ENCODE measurements at regions not wholly inside any gene's neighbourhood (a gene's known extent, or its start where the extent isn't known, plus 50 kb on each side); places are given as distances from the start of the nearest gene placed in this dataset.

DNA sequence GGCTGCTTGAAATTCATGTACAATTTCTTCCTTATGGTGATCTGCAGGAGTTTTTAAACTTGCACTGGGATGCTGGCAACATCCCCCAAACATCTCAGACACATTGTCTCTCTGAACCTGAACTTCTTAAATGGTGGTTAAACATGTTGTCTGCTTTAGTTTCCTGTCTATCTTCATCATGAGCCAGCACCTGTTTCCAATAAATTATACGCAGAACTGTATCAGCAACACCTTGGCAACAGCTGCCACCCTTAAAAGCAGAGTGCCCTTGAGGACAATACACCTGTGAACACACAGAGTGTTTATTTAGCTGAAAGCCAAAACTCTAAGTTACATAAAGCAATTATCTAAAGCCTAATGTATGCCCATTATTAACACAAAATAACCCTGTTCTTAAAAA is 242.9 kb downstream of the WNT5A start:
- Histone ChIP-seq H3K4me3 (ENCODE audit: low read length) (no peak overlapping the region), H3K36me3 (ENCODE audit: control insufficient read depth, insufficient read depth, low read length) (no peaks in the 10 kb centered on the region), H3K27me3 (ENCODE audit: control insufficient read depth, insufficient read depth, low read length) (no peaks in the 10 kb centered on the region), H3K4me1 (ENCODE audit: control insufficient read depth, insufficient read depth, low read length) (no peaks in the 10 kb centered on the region), H3K9me3 (ENCODE audit: control insufficient read depth, low read depth, low read length) (no peaks in the 10 kb centered on the region), H3K27ac (ENCODE audit: low read length) (no peak overlapping the region)
- DNase-seq, result no peak
- no CpG with 5 or more reads among the region's 1 CpG for WGBS (ENCODE audit: insufficient coverage, low lambda C conversion rate)

DNA sequence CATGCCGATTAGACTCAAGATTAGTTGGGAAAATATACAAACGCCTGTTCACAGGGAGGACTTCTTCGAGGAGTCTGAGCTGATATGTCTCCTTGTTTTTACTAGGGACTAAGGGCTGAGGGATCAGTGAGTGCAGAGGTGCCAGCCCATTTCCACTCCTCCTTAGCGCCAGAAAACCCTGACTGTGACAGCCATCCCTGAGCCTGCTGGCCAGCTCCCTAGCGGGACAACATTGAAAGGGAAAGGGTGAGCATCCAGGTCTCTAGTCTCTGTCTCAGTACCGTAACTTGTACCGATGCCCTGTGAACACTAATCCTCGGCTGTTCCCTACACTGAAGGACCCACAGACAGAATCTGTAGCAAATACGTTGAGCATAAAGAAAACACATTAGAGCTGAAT is 243.4 kb downstream of the WNT5A start:
- H3K27me3 ChIP-seq (ENCODE audit: control insufficient read depth, insufficient read depth, low read length), result no peaks in the 10 kb centered on the region
- H3K27ac ChIP-seq (ENCODE audit: low read length), result no peak overlapping the region
- no CpG with 5 or more reads among the region's 9 CpGs for WGBS (ENCODE audit: insufficient coverage, low lambda C conversion rate)
- no peak overlapping the region for H3K4me3 ChIP-seq (ENCODE audit: low read length)
- no peaks in the 10 kb centered on the region for H3K4me1 ChIP-seq (ENCODE audit: control insufficient read depth, insufficient read depth, low read length)
- no peaks in the 10 kb centered on the region for H3K9me3 ChIP-seq (ENCODE audit: control insufficient read depth, low read depth, low read length)
- no peak for DNase-seq
- no peaks in the 10 kb centered on the region for H3K36me3 ChIP-seq (ENCODE audit: control insufficient read depth, insufficient read depth, low read length)

DNA sequence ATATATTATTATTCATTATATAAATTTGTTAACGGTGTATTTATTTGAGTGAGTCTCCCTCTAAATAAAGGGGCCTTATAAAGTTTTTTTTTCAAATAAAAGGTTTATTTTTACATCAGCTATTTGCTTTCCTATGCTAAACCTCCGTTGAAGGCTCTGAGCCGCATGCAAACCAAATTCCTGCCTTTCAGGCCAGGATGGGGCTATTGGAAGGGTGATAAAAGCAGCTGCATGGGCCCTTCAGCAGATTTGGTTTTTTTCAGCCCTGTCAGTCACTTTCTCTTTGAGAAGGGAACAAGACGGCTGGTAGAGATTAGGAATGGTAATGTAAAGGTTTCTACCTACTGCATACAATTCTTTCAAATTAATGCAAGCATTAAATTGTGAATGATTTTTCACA is 244.2 kb downstream of the WNT5A start:
- Histone ChIP-seq H3K36me3 (ENCODE audit: control insufficient read depth, insufficient read depth, low read length) (no peaks in the 10 kb centered on the region), H3K27ac (ENCODE audit: low read length) (no peak overlapping the region), H3K4me3 (ENCODE audit: low read length) (no peak overlapping the region), H3K4me1 (ENCODE audit: control insufficient read depth, insufficient read depth, low read length) (no peaks in the 10 kb centered on the region), H3K27me3 (ENCODE audit: control insufficient read depth, insufficient read depth, low read length) (no peaks in the 10 kb centered on the region), H3K9me3 (ENCODE audit: control insufficient read depth, low read depth, low read length) (no peaks in the 10 kb centered on the region)
- DNase-seq, result no peak
- WGBS (ENCODE audit: insufficient coverage, low lambda C conversion rate), result 86% methylated on average over 1 of the region's 4 CpGs

DNA sequence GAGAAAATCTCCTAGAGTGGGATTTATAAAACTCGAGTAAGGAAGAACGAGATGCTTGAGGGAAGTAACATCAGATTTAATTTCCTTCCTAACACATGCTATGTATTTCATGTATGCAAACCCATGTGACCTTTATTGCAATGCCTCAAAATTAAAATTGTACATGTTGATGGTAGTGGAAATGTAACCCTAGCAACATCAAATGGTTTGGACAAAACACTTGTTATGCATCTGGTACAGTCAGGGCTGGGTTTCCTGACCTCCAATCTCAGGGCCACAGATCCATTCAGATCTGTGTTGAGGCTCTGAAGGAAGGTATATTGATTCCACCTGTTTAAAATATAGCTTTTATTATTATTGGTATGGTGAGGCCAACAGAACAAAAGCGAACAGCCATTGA is 246.0 kb downstream of the WNT5A start:
- H3K27ac ChIP-seq (ENCODE audit: low read length), result no peak overlapping the region
- no CpG with 5 or more reads among the region's 3 CpGs for WGBS (ENCODE audit: insufficient coverage, low lambda C conversion rate)
- H3K36me3 ChIP-seq (ENCODE audit: control insufficient read depth, insufficient read depth, low read length), result no peaks in the 10 kb centered on the region
- no peaks in the 10 kb centered on the region for H3K4me1 ChIP-seq (ENCODE audit: control insufficient read depth, insufficient read depth, low read length)
- H3K27me3 ChIP-seq (ENCODE audit: control insufficient read depth, insufficient read depth, low read length), result no peaks in the 10 kb centered on the region
- H3K4me3 ChIP-seq (ENCODE audit: low read length), result no peak overlapping the region
- H3K9me3 ChIP-seq (ENCODE audit: control insufficient read depth, low read depth, low read length), result no peaks in the 10 kb centered on the region
- no peak for DNase-seq

DNA sequence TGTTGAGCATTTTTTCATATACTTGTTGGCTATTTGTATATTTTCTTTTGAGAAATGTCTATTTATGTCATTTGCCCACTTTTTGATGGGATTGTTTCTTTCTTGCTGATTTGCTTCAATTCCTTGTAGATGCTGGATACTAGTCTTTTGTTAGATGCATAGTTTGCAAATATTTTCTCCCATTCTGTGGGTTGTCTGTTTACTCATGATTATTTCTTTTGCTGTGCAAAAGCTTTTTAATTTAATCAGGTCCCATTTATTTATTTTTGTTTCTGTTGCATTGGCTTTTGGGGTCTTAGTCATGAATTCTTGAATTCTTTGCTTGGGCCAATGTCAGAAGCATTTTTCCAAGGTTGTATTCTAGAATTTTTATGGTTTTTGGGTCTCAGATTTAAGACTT is 251.7 kb downstream of the WNT5A start:
- DNase-seq, result no peak
- no peaks in the 10 kb centered on the region for H3K9me3 ChIP-seq (ENCODE audit: control insufficient read depth, low read depth, low read length)
- H3K27me3 ChIP-seq (ENCODE audit: control insufficient read depth, insufficient read depth, low read length), result no peaks in the 10 kb centered on the region
- no peaks in the 10 kb centered on the region for H3K4me1 ChIP-seq (ENCODE audit: control insufficient read depth, insufficient read depth, low read length)
- no peaks in the 10 kb centered on the region for H3K36me3 ChIP-seq (ENCODE audit: control insufficient read depth, insufficient read depth, low read length)
- no peak overlapping the region for H3K27ac ChIP-seq (ENCODE audit: low read length)
- H3K4me3 ChIP-seq (ENCODE audit: low read length), result no peak overlapping the region

DNA sequence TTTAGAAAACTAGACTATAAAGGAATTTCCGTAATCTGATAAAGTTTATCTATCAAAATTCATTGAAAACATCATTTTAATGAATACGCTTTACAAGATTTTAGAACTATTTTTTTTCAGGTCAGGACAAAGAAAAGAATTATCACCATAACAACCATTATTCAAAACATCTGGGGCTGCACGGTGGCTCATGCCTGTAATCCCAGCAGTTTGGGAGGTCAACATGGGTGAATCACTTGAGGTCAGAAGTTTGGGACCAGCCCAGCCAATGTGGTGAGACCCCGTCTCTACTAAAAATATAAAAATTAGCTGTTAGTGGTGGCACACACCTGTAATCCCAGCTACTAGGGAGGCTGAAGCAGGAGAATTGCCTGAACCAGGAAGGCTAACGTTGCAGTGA is 260.4 kb downstream of the WNT5A start:
- no peaks in the 10 kb centered on the region for H3K27me3 ChIP-seq (ENCODE audit: control insufficient read depth, insufficient read depth, low read length)
- no peak for DNase-seq
- 100% methylated on average over 3 of the region's 5 CpGs for WGBS (ENCODE audit: insufficient coverage, low lambda C conversion rate)
- H3K4me1 ChIP-seq (ENCODE audit: control insufficient read depth, insufficient read depth, low read length), result no peaks in the 10 kb centered on the region
- H3K27ac ChIP-seq (ENCODE audit: low read length), result no peak overlapping the region
- no peak overlapping the region for H3K4me3 ChIP-seq (ENCODE audit: low read length)
- H3K36me3 ChIP-seq (ENCODE audit: control insufficient read depth, insufficient read depth, low read length), result no peaks in the 10 kb centered on the region
- no peaks in the 10 kb centered on the region for H3K9me3 ChIP-seq (ENCODE audit: control insufficient read depth, low read depth, low read length)

DNA sequence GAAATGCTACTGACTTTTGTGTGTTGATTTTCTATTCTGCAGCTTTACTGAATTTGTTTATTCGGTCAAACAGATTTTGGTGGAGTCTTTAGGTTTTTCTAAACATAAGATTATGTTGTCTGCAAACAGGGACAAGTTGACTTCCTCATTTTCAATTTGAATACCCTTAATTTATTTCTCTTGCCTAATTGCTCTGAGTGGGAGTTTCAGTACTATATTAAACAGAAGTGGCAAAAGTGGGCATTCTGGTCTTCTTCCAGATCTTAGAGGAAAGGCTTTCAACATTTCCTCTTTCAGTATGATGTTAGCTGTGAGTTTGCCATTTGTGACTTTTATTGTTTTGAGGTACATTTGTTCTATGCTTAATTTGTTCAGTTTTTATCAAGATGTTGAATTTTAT is 268.5 kb downstream of the WNT5A start:
- Histone ChIP-seq H3K27ac (ENCODE audit: low read length) (no peak overlapping the region), H3K36me3 (ENCODE audit: control insufficient read depth, insufficient read depth, low read length) (no peaks in the 10 kb centered on the region), H3K4me1 (ENCODE audit: control insufficient read depth, insufficient read depth, low read length) (no peaks in the 10 kb centered on the region), H3K27me3 (ENCODE audit: control insufficient read depth, insufficient read depth, low read length) (no peaks in the 10 kb centered on the region), H3K4me3 (ENCODE audit: low read length) (no peak overlapping the region), H3K9me3 (ENCODE audit: control insufficient read depth, low read depth, low read length) (no peaks in the 10 kb centered on the region)
- whole genome bisulfite sequencing (ENCODE audit: insufficient coverage, low lambda C conversion rate), result no CpG with 5 or more reads among the region's 1 CpG
- DNase-seq, result no peak

DNA sequence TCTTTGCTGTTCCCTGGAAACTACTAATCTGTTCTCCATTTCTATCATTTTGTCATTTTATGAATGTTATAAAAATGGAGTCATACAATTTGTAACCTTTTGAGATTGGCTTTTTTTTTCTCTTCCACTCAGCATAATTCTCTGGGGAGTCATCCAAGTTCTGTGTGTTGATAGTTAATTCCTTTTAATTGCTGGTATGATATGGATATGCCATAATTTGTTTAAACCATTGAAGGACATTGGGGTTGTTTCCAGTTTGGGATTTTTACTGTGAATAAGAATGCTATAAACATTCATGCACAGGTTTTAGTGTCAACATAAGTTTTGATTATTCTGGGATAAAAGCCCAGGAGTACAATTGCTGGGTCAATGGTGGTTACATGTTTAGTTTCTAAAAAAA is 279.4 kb downstream of the WNT5A start:
- H3K4me3 ChIP-seq (ENCODE audit: low read length), result no peak overlapping the region
- DNase-seq, result no peak
- no peaks in the 10 kb centered on the region for H3K4me1 ChIP-seq (ENCODE audit: control insufficient read depth, insufficient read depth, low read length)
- no peak overlapping the region for H3K27ac ChIP-seq (ENCODE audit: low read length)
- H3K27me3 ChIP-seq (ENCODE audit: control insufficient read depth, insufficient read depth, low read length), result no peaks in the 10 kb centered on the region
- H3K36me3 ChIP-seq (ENCODE audit: control insufficient read depth, insufficient read depth, low read length), result no peaks in the 10 kb centered on the region
- H3K9me3 ChIP-seq (ENCODE audit: control insufficient read depth, low read depth, low read length), result no peaks in the 10 kb centered on the region

DNA sequence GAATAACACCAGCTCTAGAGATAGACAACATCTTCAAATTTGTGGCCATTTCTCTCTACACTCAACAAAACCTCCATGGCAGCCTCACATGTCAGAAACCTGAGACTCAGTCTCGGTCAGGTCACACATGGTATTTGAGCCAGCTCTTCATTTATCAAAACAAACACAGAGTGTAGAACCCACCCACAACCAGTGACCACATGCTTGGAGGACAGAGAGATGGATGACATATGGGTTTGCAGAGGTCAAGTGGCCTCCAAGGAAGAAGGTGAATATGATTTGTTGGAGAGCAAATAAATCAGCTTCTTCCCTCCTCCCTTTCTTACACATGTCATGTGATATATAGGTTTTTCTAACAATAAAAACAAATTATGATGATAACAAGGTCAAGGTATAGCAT is 278.1 kb upstream of the LRTM1 start:
- Histone ChIP-seq H3K4me3 (ENCODE audit: low read length) (no peak overlapping the region), H3K36me3 (ENCODE audit: control insufficient read depth, insufficient read depth, low read length) (no peaks in the 10 kb centered on the region), H3K27ac (ENCODE audit: low read length) (no peak overlapping the region), H3K4me1 (ENCODE audit: control insufficient read depth, insufficient read depth, low read length) (no peaks in the 10 kb centered on the region), H3K27me3 (ENCODE audit: control insufficient read depth, insufficient read depth, low read length) (no peaks in the 10 kb centered on the region), H3K9me3 (ENCODE audit: control insufficient read depth, low read depth, low read length) (no peaks in the 10 kb centered on the region)
- DNase-seq, result no peak
- WGBS (ENCODE audit: insufficient coverage, low lambda C conversion rate), result no CpG with 5 or more reads among the region's 1 CpG

DNA sequence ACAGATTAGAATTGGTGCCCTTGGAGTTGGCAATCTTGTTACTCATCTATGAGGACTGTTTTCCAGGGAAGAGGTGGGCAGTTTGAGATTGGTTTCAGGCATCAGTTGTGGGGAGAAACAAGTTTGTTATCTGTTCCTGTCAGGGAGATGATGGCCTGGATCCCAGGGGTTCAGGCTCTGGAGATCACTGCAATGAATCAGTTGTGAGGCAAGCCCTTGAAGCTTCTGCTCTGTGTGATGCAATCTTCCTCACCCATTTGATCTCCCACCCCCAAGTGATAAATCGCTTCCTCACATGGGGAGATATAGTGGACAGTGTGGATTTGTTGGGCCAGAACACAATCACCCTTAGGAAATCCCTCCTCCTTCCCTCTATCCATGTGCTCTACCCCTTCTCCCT is 276.6 kb upstream of the LRTM1 start:
- no peak for DNase-seq
- no peak overlapping the region for H3K27ac ChIP-seq (ENCODE audit: low read length)
- no peaks in the 10 kb centered on the region for H3K4me1 ChIP-seq (ENCODE audit: control insufficient read depth, insufficient read depth, low read length)
- H3K4me3 ChIP-seq (ENCODE audit: low read length), result no peak overlapping the region
- H3K36me3 ChIP-seq (ENCODE audit: control insufficient read depth, insufficient read depth, low read length), result no peaks in the 10 kb centered on the region
- H3K9me3 ChIP-seq (ENCODE audit: control insufficient read depth, low read depth, low read length), result no peaks in the 10 kb centered on the region
- H3K27me3 ChIP-seq (ENCODE audit: control insufficient read depth, insufficient read depth, low read length), result no peaks in the 10 kb centered on the region
- no CpG with 5 or more reads among the region's 1 CpG for WGBS (ENCODE audit: insufficient coverage, low lambda C conversion rate)

DNA sequence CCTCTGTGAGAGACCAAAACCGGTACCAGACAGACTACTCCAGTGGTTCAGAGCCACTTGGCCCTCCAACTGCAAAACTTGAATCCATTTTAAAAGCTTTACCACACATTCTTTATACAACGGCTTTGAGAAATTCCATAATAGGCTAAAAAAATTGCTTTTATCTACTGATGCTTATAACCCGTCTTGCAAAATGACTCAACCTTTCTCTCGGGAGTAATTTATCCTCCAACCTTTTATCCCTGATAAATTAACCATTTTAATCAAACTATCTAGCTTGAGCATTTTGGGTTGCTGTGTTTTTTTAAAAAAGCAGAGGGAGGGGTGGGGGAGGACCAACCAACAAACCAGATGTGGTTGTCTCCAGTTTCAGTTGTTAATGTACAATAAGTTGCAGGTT is 275.7 kb upstream of the LRTM1 start:
- no peak for DNase-seq
- WGBS (ENCODE audit: insufficient coverage, low lambda C conversion rate), result 93% methylated on average over 3 of the region's 4 CpGs
- Histone ChIP-seq H3K4me3 (ENCODE audit: low read length) (no peak overlapping the region), H3K36me3 (ENCODE audit: control insufficient read depth, insufficient read depth, low read length) (no peaks in the 10 kb centered on the region), H3K9me3 (ENCODE audit: control insufficient read depth, low read depth, low read length) (no peaks in the 10 kb centered on the region), H3K4me1 (ENCODE audit: control insufficient read depth, insufficient read depth, low read length) (no peaks in the 10 kb centered on the region), H3K27me3 (ENCODE audit: control insufficient read depth, insufficient read depth, low read length) (no peaks in the 10 kb centered on the region), H3K27ac (ENCODE audit: low read length) (no peak overlapping the region)
